Vagina (tissue), 2 donors: ENCODE measurements at regions not wholly inside any gene's neighbourhood (a gene's known extent, or its start where the extent isn't known, plus 50 kb on each side); places are given as distances from the start of the nearest gene placed in this dataset.

Experiments used
- DNase-seq, 2 donors: peaks; one replicate each; pipeline ENCODE4 v3.0.0-alpha.2; 2017; ENCODE audit errors: extremely low spot score in 2 of 2
- H3K27ac ChIP-seq: fragments of 200-600 bp; sonication (generic); one replicate; pipeline ENCODE4 v1.5.1; 2019
- H3K27me3 ChIP-seq: fragments of 200-600 bp; sonication (generic); one replicate; pipeline ENCODE4 v1.5.1; 2019
- H3K36me3 ChIP-seq, 2 donors: fragments of 200-600 bp; sonication (generic); one replicate each; pipeline ENCODE4 v1.5.1; 2017 to 2019
- H3K4me1 ChIP-seq: fragments of 200-600 bp; sonication (generic); one replicate; pipeline ENCODE4 v1.5.1; 2019
- H3K4me3 ChIP-seq, 2 donors: fragments of 200-600 bp; sonication (generic); 1 replicate in 1 of 2; 2 replicates in 1 of 2; pipeline ENCODE4 v1.5.1; 2016 to 2019
- H3K9me3 ChIP-seq: fragments of 200-600 bp; sonication (generic); one replicate; pipeline ENCODE4 v1.5.1; 2019
- CTCF ChIP-seq, 3 experiments: fragments of 450-650 bp in 2 of 3; fragments of 200-600 bp in 1 of 3; sonication (generic) in 1 of 3; IDR thresholded peaks; one replicate each; pipeline ENCODE4 v1.5.1; 2017 to 2019; ENCODE audit warnings: antibody characterized with exemption in 3 of 3, mild to moderate bottlenecking in 2 of 3, moderate library complexity in 2 of 3
- POLR2A ChIP-seq, 2 donors: fragments of 450-650 bp; IDR thresholded peaks; one replicate each; pipeline ENCODE4 v1.6.1; 2017; ENCODE audit warnings: antibody characterized with exemption in 2 of 2, mild to moderate bottlenecking in 2 of 2, moderate library complexity in 2 of 2
- POLR2AphosphoS5 ChIP-seq, 2 donors: sonication (generic); formaldehyde crosslinking; IDR thresholded peaks; one replicate each; pipeline ENCODE4 v1.9.0; 2017; ENCODE audit warnings: antibody characterized with exemption in 2 of 2, mild to moderate bottlenecking in 2 of 2, low read depth in 1 of 2; ENCODE audit not compliant: insufficient read depth in 1 of 2
- intact Hi-C: fragments of 100-400 bp; cut with DNase I; formaldehyde crosslinking; loops from one replicate; pipeline ENCODE4 v1.15.1; 2023

GRCh38 chr3:194857469-194858113 lies 171.9 kb downstream of the FAM43A start:
- Histone ChIP-seq H3K27ac (no peak overlapping the region), H3K4me3 (no peak overlapping the region), H3K4me1 (peaks cover 24% of the 10 kb centered on the region), H3K36me3 (no peaks in the 10 kb centered on the region), H3K27me3 (no peaks in the 10 kb centered on the region), H3K9me3 (no peaks in the 10 kb centered on the region)
- DNase-seq: no peak
- intact Hi-C loops: no loop called here
- no peak for TF ChIP-seq CTCF (IDR thresholded peaks at IDR 0.05)
- TF ChIP-seq POLR2AphosphoS5 (IDR thresholded peaks at IDR 0.05; ENCODE audit: insufficient read depth in 1 of 2, low read depth in 1 of 2): no peak
- no peak for TF ChIP-seq POLR2A (IDR thresholded peaks at IDR 0.05)

GRCh38 chr3:194858382-194858781 lies 172.7 kb downstream of the FAM43A start:
- Histone ChIP-seq H3K4me3 (no peak overlapping the region), H3K27ac (no peak overlapping the region), H3K4me1 (peaks cover 19% of the 10 kb centered on the region), H3K36me3 (no peaks in the 10 kb centered on the region), H3K9me3 (no peaks in the 10 kb centered on the region), H3K27me3 (no peaks in the 10 kb centered on the region)
- no peak for TF ChIP-seq CTCF (IDR thresholded peaks at IDR 0.05)
- TF ChIP-seq POLR2A (IDR thresholded peaks at IDR 0.05): no peak
- TF ChIP-seq POLR2AphosphoS5 (IDR thresholded peaks at IDR 0.05; ENCODE audit: insufficient read depth in 1 of 2, low read depth in 1 of 2): no peak
- no peak for DNase-seq
- intact Hi-C loops: no loop called here

- DNase-seq: no peak
- intact Hi-C loops: no loop called here
- TF ChIP-seq POLR2AphosphoS5 (IDR thresholded peaks at IDR 0.05; ENCODE audit: insufficient read depth in 1 of 2, low read depth in 1 of 2): no peak
- TF ChIP-seq CTCF (IDR thresholded peaks at IDR 0.05): no peak
- no peak for TF ChIP-seq POLR2A (IDR thresholded peaks at IDR 0.05)
Measured at GRCh38 chr3:194860725-194861124, 175.0 kb downstream of the FAM43A start.

GRCh38 chr3:194861375-194861774 lies 175.7 kb downstream of the FAM43A start:
- intact Hi-C loops: no loop called here
- Histone ChIP-seq H3K9me3 (no peaks in the 10 kb centered on the region), H3K36me3 (no peaks in the 10 kb centered on the region), H3K4me1 (peaks cover 12% of the 10 kb centered on the region), H3K27me3 (no peaks in the 10 kb centered on the region), H3K27ac (no peak overlapping the region), H3K4me3 (no peak overlapping the region)
- DNase-seq: no peak
- TF ChIP-seq CTCF (IDR thresholded peaks at IDR 0.05): no peak

More at GRCh38 chr3:194860725-194861124, 175.0 kb downstream of the FAM43A start:
- no peak overlapping the region for H3K27ac ChIP-seq
- H3K27me3 ChIP-seq: no peaks in the 10 kb centered on the region
- no peak overlapping the region for H3K4me3 ChIP-seq
- H3K4me1 ChIP-seq: peaks cover 12% of the 10 kb centered on the region
- H3K36me3 ChIP-seq: no peaks in the 10 kb centered on the region
- no peaks in the 10 kb centered on the region for H3K9me3 ChIP-seq

GRCh38 chr3:194865061-194865460 lies 179.4 kb downstream of the FAM43A start:
- H3K9me3 ChIP-seq: no peaks in the 10 kb centered on the region
- intact Hi-C loops: no loop called here
- no peak overlapping the region for H3K27ac ChIP-seq
- DNase-seq: no peak
- H3K4me3 ChIP-seq: no peak overlapping the region
- peaks cover 26% of the 10 kb centered on the region for H3K4me1 ChIP-seq
- no peaks in the 10 kb centered on the region for H3K27me3 ChIP-seq
- H3K36me3 ChIP-seq: no peaks in the 10 kb centered on the region
- TF ChIP-seq CTCF (IDR thresholded peaks at IDR 0.05): no peak
- TF ChIP-seq POLR2A (IDR thresholded peaks at IDR 0.05): no peak
- no peak for TF ChIP-seq POLR2AphosphoS5 (IDR thresholded peaks at IDR 0.05; ENCODE audit: insufficient read depth in 1 of 2, low read depth in 1 of 2)
